K562 (cell line): ENCODE measurements at regions not wholly inside any gene's neighbourhood (a gene's known extent, or its start where the extent isn't known, plus 50 kb on each side); places are given as distances from the start of the nearest gene placed in this dataset.

ENCODE experiments used
- BCL6 ChIP-seq: fragments of 250-450 bp; sonication (Bioruptor Pico); IDR thresholded peaks from 2 replicates; pipeline ENCODE4 v1.4.0; 2020
- EP300 ChIP-seq: IDR thresholded peaks from 2 replicates; pipeline ENCODE4 v1.6.1; 2012; ENCODE audit warnings: low read length, improper control_type of control experiment
- ETS2 ChIP-seq: IDR thresholded peaks from 2 replicates; pipeline ENCODE4 v1.6.1; 2016; ENCODE audit warnings: borderline replicate concordance, missing genetic modification characterization, mild to moderate bottlenecking, moderate library complexity, missing compliant biosample characterization; ENCODE audit not compliant: poor library complexity, severe bottlenecking
- KLF16 ChIP-seq: IDR thresholded peaks from 2 replicates; pipeline ENCODE4 v1.6.1; 2016; ENCODE audit warnings: antibody characterized with exemption
- NR2C2 ChIP-seq, 2 experiments: fragments of 200-800 bp in 1 of 2; sonication (Bioruptor generic) in 1 of 2; sonication (generic) in 1 of 2; formaldehyde crosslinking in 1 of 2; IDR thresholded peaks; 2 replicates each; pipeline versions ENCODE4 v1.6.1 to v1.8.0; 2016 to 2022; ENCODE audit warnings: mild to moderate bottlenecking in 1 of 2, missing compliant biosample characterization in 1 of 2, missing genetic modification characterization in 1 of 2, missing genetic modification reagents in 1 of 2
- POLR2A ChIP-seq: fragments of 450-650 bp; conservative IDR thresholded peaks from 2 replicates; pipeline ENCODE4 v1.6.1; 2016
- SP1 ChIP-seq: sonication (generic); formaldehyde crosslinking; IDR thresholded peaks from 2 replicates; pipeline ENCODE4 v1.8.1; 2022; ENCODE audit warnings: mild to moderate bottlenecking, missing genetic modification reagents
- ZC3H4 ChIP-seq: sonication (generic); formaldehyde crosslinking; IDR thresholded peaks from 2 replicates; pipeline ENCODE4 v1.9.0; 2021; ENCODE audit warnings: missing genetic modification reagents, borderline replicate concordance
- ZNF146 ChIP-seq: IDR thresholded peaks from one replicate; pipeline ENCODE4 v1.6.1; 2018; ENCODE audit warnings: missing compliant biosample characterization; ENCODE audit not compliant: unreplicated experiment
- TF ChIP-seq, protein P1 (sequence below), 2 experiments: fragments of 450-650 bp; formaldehyde crosslinking in 1 of 2; IDR thresholded peaks; 2 replicates each; pipeline versions ENCODE4 v1.4.0 to v1.6.1; 2014 to 2020; ENCODE audit warnings: mild to moderate bottlenecking in 2 of 2, borderline replicate concordance in 1 of 2, low read depth in 1 of 2
- TF ChIP-seq, protein P2 (sequence below): fragments of 250-450 bp; sonication (Bioruptor Pico); IDR thresholded peaks from 2 replicates; pipeline ENCODE4 v1.5.0; 2021; ENCODE audit warnings: mild to moderate bottlenecking, borderline replicate concordance
- TF ChIP-seq, protein P3 (sequence below): fragments of 200-800 bp; sonication (Bioruptor generic); IDR thresholded peaks from 2 replicates; pipeline ENCODE4 v1.6.1; 2017; ENCODE audit warnings: missing genetic modification characterization, missing compliant biosample characterization
- TF ChIP-seq, protein P4 (sequence below), 2 experiments: IDR thresholded peaks; 2 replicates each; pipeline ENCODE4 v1.6.1; 2012; ENCODE audit warnings: improper control_type of control experiment in 2 of 2, low read depth in 2 of 2, low read length in 2 of 2, borderline replicate concordance in 1 of 2

DNA sequence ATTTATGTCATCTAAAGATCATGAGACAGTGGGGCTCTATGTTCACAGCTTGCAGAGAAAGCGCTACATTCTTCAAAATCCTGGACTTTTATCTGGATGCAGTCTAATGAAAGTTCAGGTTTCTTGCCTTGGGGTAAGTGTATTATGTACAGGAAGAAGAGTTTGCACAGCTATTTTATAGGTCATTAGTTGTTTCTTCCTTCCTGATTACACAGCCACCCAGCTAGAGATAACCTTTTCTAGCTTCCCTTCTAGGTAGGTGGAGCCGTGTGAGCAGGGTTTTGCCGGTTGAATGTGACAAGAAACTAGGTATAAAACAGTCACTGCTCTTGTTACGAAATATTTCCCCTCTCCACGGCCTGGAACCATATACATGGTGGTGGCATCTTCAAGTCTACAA is 800.8 kb upstream of the SOX11 start:
- TF ChIP-seq, protein P1, sequence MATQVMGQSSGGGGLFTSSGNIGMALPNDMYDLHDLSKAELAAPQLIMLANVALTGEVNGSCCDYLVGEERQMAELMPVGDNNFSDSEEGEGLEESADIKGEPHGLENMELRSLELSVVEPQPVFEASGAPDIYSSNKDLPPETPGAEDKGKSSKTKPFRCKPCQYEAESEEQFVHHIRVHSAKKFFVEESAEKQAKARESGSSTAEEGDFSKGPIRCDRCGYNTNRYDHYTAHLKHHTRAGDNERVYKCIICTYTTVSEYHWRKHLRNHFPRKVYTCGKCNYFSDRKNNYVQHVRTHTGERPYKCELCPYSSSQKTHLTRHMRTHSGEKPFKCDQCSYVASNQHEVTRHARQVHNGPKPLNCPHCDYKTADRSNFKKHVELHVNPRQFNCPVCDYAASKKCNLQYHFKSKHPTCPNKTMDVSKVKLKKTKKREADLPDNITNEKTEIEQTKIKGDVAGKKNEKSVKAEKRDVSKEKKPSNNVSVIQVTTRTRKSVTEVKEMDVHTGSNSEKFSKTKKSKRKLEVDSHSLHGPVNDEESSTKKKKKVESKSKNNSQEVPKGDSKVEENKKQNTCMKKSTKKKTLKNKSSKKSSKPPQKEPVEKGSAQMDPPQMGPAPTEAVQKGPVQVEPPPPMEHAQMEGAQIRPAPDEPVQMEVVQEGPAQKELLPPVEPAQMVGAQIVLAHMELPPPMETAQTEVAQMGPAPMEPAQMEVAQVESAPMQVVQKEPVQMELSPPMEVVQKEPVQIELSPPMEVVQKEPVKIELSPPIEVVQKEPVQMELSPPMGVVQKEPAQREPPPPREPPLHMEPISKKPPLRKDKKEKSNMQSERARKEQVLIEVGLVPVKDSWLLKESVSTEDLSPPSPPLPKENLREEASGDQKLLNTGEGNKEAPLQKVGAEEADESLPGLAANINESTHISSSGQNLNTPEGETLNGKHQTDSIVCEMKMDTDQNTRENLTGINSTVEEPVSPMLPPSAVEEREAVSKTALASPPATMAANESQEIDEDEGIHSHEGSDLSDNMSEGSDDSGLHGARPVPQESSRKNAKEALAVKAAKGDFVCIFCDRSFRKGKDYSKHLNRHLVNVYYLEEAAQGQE (IDR thresholded peaks at IDR 0.05; ENCODE audit: borderline replicate concordance): no peak
- TF ChIP-seq, protein P1 (CRISPR knock-in tag; IDR thresholded peaks at IDR 0.05; ENCODE audit: low read depth): no peak
- no peak for TF ChIP-seq BCL6 (CRISPR knock-in tag)
- TF ChIP-seq POLR2A: no peak
- TF ChIP-seq ETS2 (tag): no peak
- no peak for TF ChIP-seq SP1 (CRISPR knock-in tag)
- TF ChIP-seq, protein P2, sequence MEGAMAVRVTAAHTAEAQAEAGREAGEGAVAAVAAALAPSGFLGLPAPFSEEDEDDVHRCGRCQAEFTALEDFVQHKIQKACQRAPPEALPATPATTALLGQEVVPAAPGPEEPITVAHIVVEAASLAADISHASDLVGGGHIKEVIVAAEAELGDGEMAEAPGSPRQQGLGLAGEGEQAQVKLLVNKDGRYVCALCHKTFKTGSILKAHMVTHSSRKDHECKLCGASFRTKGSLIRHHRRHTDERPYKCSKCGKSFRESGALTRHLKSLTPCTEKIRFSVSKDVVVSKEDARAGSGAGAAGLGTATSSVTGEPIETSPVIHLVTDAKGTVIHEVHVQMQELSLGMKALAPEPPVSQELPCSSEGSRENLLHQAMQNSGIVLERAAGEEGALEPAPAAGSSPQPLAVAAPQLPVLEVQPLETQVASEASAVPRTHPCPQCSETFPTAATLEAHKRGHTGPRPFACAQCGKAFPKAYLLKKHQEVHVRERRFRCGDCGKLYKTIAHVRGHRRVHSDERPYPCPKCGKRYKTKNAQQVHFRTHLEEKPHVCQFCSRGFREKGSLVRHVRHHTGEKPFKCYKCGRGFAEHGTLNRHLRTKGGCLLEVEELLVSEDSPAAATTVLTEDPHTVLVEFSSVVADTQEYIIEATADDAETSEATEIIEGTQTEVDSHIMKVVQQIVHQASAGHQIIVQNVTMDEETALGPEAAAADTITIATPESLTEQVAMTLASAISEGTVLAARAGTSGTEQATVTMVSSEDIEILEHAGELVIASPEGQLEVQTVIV: no peak
- TF ChIP-seq, protein P3, sequence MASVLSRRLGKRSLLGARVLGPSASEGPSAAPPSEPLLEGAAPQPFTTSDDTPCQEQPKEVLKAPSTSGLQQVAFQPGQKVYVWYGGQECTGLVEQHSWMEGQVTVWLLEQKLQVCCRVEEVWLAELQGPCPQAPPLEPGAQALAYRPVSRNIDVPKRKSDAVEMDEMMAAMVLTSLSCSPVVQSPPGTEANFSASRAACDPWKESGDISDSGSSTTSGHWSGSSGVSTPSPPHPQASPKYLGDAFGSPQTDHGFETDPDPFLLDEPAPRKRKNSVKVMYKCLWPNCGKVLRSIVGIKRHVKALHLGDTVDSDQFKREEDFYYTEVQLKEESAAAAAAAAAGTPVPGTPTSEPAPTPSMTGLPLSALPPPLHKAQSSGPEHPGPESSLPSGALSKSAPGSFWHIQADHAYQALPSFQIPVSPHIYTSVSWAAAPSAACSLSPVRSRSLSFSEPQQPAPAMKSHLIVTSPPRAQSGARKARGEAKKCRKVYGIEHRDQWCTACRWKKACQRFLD (CRISPR knock-in tag): no peak
- no peak for TF ChIP-seq EP300
- TF ChIP-seq, protein P4, sequence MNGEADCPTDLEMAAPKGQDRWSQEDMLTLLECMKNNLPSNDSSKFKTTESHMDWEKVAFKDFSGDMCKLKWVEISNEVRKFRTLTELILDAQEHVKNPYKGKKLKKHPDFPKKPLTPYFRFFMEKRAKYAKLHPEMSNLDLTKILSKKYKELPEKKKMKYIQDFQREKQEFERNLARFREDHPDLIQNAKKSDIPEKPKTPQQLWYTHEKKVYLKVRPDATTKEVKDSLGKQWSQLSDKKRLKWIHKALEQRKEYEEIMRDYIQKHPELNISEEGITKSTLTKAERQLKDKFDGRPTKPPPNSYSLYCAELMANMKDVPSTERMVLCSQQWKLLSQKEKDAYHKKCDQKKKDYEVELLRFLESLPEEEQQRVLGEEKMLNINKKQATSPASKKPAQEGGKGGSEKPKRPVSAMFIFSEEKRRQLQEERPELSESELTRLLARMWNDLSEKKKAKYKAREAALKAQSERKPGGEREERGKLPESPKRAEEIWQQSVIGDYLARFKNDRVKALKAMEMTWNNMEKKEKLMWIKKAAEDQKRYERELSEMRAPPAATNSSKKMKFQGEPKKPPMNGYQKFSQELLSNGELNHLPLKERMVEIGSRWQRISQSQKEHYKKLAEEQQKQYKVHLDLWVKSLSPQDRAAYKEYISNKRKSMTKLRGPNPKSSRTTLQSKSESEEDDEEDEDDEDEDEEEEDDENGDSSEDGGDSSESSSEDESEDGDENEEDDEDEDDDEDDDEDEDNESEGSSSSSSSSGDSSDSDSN (IDR thresholded peaks at IDR 0.05; ENCODE audit: borderline replicate concordance in 1 of 2, low read depth in 2 of 2, low read length in 2 of 2): no peak
- no peak for TF ChIP-seq KLF16
- no peak for TF ChIP-seq ZNF146 (CRISPR knock-in tag)
- no peak for TF ChIP-seq NR2C2 (CRISPR knock-in tag; IDR thresholded peaks at IDR 0.05)
- TF ChIP-seq NR2C2 (tag; IDR thresholded peaks at IDR 0.05): no peak
- TF ChIP-seq ZC3H4: no peak
